NCI-H748 (cell line): ENCODE measurements at regions not wholly inside any gene's neighbourhood (a gene's known extent, or its start where the extent isn't known, plus 50 kb on each side); places are given as distances from the start of the nearest gene placed in this dataset.

Experiments used
- DNase-seq: peaks from one replicate; lab custom pipeline; 2025; ENCODE audit not compliant: unreplicated experiment; lab: John Stamatoyannopoulos, UW

DNA sequence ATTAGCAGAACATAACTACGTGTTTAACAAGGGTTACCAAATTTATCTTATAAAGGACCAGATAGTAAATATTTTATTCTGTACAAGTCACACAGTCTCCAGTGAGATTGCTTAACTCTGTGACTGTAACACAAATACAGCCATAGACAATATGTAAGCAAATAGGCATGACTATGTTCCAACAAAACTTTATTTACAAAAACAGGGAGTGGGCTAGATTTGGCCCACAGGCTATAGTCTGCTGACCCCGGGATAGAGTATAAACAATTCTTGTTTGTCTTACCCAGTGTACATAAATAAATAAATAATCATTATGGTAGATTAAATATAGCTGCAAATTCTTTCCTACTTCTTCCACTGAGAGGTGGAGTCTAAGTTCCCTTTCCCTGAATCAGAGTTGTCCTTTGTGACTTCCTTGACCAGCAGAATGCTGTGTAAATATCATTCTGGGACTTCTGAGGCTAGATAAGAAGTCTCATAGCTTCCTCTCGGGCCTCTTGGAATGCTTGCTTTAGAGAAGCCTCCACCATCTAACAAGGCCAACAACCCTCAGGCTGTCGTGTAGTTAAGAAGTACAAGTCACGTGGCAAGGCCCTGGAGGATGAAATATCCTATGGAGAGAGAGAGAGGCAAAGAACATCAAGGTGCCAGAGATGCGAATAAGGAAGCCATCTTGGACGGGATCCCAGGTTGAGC is 59.1 kb upstream of the TMEM244 start:
- DNase-seq = no peak

DNA sequence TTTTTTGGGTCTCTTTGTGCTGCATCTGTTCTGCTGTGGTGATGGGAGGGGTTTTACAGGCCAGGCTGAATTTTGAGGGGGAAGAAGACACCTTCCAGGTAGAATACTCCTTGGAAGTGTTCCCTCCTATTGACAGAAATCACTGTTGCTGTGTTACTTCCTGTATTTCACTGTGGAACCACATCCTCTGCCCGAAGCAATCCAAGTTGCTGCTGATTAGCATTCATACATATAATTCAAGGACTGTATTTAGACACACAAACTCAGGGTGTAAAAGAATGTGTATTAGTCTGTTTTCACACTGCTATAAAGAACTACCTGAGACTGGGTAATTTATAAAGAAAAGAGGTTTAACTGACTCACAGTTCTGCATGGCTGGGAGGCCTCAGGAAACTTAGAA is 50.6 kb upstream of the TMEM244 start:
- DNase-seq = no peak
